Gastrocnemius medialis (tissue), 4 donors: ENCODE measurements at regions not wholly inside any gene's neighbourhood (a gene's known extent, or its start where the extent isn't known, plus 50 kb on each side); places are given as distances from the start of the nearest gene placed in this dataset.
A peak's percentile ranks its signal among the peaks of the same experiment; 100 is the strongest.

Source experiments
- ATAC-seq, 2 donors: fragments of 150-250 bp; one replicate each; pipeline ENCODE4 v1.9.1; 2016
- DNase-seq, 2 donors: peaks; one replicate each; pipeline ENCODE4 v3.0.0-alpha.2; 2019
- H3K27ac ChIP-seq, 4 donors: fragments of 200-600 bp; sonication (generic); 1 replicate in 1 of 4; 2 replicates in 3 of 4; pipeline ENCODE4 v1.5.1; 2016 to 2018; ENCODE audit warnings: mild to moderate bottlenecking in 2 of 4, moderate library complexity in 1 of 4
- H3K27me3 ChIP-seq, 3 donors: fragments of 200-600 bp; sonication (generic) in 2 of 3; 1 replicate in 1 of 3; 2 replicates in 2 of 3; pipeline versions ENCODE4 v1.5.1 to v1.6.0; 2016 to 2019; ENCODE audit warnings: mild to moderate bottlenecking in 1 of 3, moderate library complexity in 1 of 3
- H3K36me3 ChIP-seq, 2 donors: fragments of 200-600 bp; sonication (generic) in 1 of 2; one replicate each; pipeline ENCODE4 v1.5.1; 2017 to 2018
- H3K4me1 ChIP-seq, 2 donors: fragments of 200-600 bp; sonication (generic) in 1 of 2; one replicate each; pipeline ENCODE4 v1.5.1; 2016 to 2017; ENCODE audit warnings: mild to moderate bottlenecking in 2 of 2
- H3K4me3 ChIP-seq, 4 donors: fragments of 200-600 bp; sonication (generic) in 3 of 4; 1 replicate in 1 of 4; 2 replicates in 3 of 4; pipeline ENCODE4 v1.5.1; 2016 to 2019; ENCODE audit warnings: mild to moderate bottlenecking in 2 of 4
- H3K9me3 ChIP-seq, 3 donors: fragments of 200-600 bp; sonication (generic) in 2 of 3; 1 replicate in 1 of 3; 2 replicates in 2 of 3; pipeline ENCODE4 v1.5.1; 2016 to 2019
- CTCF ChIP-seq, 5 experiments: fragments of 450-650 bp in 3 of 5; fragments of 200-600 bp in 2 of 5; sonication (generic) in 2 of 5; IDR thresholded peaks in 4 of 5; conservative IDR thresholded peaks in 1 of 5; 1 replicate in 4 of 5; 2 replicates in 1 of 5; pipeline ENCODE4 v1.5.1; 2016 to 2019; ENCODE audit warnings: antibody characterized with exemption in 5 of 5, mild to moderate bottlenecking in 3 of 5, moderate library complexity in 3 of 5
- POLR2A ChIP-seq, 2 donors: fragments of 450-650 bp; IDR thresholded peaks; one replicate each; pipeline ENCODE4 v1.6.1; 2017; ENCODE audit warnings: antibody characterized with exemption in 2 of 2, mild to moderate bottlenecking in 2 of 2, moderate library complexity in 2 of 2
- in situ Hi-C, 4 donors: fragments of 200-750 bp; cut with MboI; loops; one replicate each; pipeline versions ENCODE4 v1.15.0 to v1.8.0; 2017; ENCODE audit warnings: low sequenced_read_pairs in 4 of 4
- intact Hi-C: fragments of 100-400 bp; cut with DNase I; formaldehyde crosslinking; loops from one replicate; pipeline ENCODE4 v1.15.1; 2023; ENCODE audit warnings: low total_unique reads

- H3K4me3 ChIP-seq, result no peak overlapping the region
- no peaks in the 10 kb centered on the region for H3K36me3 ChIP-seq
- no peaks in the 10 kb centered on the region for H3K9me3 ChIP-seq
- DNase-seq, result no peak
- intact Hi-C loops (no loop called here), in situ Hi-C loops (no loop called here)
- no peaks in the 10 kb centered on the region for H3K4me1 ChIP-seq
- ATAC-seq, result no peak
- H3K27me3 ChIP-seq, result peaks cover 0 to 7% (median 0%) of the 10 kb centered on the region in 3 donors
- H3K27ac ChIP-seq, result no peak overlapping the region
- TF ChIP-seq CTCF (IDR thresholded peaks at IDR 0.05 in 4 of 5, conservative IDR thresholded peaks at IDR 0.05 in 1 of 5) (no peak), POLR2A (IDR thresholded peaks at IDR 0.05) (no peak)
Measured at GRCh38 chr2:239576784-239577685, 176.2 kb upstream of the HDAC4 start.

GRCh38 chr2:239575931-239576445 is 175.2 kb upstream of the HDAC4 start:
- intact Hi-C loops (no loop called here), in situ Hi-C loops (no loop called here)
- Histone ChIP-seq H3K4me3 (no peak overlapping the region), H3K27me3 (peaks cover 0 to 7% (median 0%) of the 10 kb centered on the region in 3 donors), H3K36me3 (no peaks in the 10 kb centered on the region), H3K27ac (no peak overlapping the region), H3K9me3 (no peaks in the 10 kb centered on the region), H3K4me1 (no peaks in the 10 kb centered on the region)
- no peak for ATAC-seq
- no peak for DNase-seq
- TF ChIP-seq CTCF (IDR thresholded peaks at IDR 0.05 in 4 of 5, conservative IDR thresholded peaks at IDR 0.05 in 1 of 5), result no peak

- H3K36me3 ChIP-seq, result no peaks in the 10 kb centered on the region
- TF ChIP-seq POLR2A (IDR thresholded peaks at IDR 0.05), result no peak
- TF ChIP-seq CTCF (IDR thresholded peaks at IDR 0.05 in 4 of 5, conservative IDR thresholded peaks at IDR 0.05 in 1 of 5), result no peak
- DNase-seq (peak in 1 of 2 donors; percentile 6), ATAC-seq (no peak)
- no peaks in the 10 kb centered on the region for H3K9me3 ChIP-seq
- peaks cover 0 to 7% (median 0%) of the 10 kb centered on the region in 3 donors for H3K27me3 ChIP-seq
- in situ Hi-C loops (no loop called here), intact Hi-C loops (no loop called here)
- no peak overlapping the region for H3K4me3 ChIP-seq
- no peak overlapping the region for H3K27ac ChIP-seq
- H3K4me1 ChIP-seq, result no peaks in the 10 kb centered on the region
Measured at GRCh38 chr2:239574434-239575156, 173.8 kb upstream of the HDAC4 start.

- ATAC-seq, result no peak
- intact Hi-C loops (no loop called here), in situ Hi-C loops (no loop called here)
- DNase-seq, result peak in 1 of 2 donors; percentile 4
- TF ChIP-seq CTCF (IDR thresholded peaks at IDR 0.05 in 4 of 5, conservative IDR thresholded peaks at IDR 0.05 in 1 of 5), result no peak
- TF ChIP-seq POLR2A (IDR thresholded peaks at IDR 0.05), result no peak
- Histone ChIP-seq H3K4me1 (no peaks in the 10 kb centered on the region), H3K9me3 (no peaks in the 10 kb centered on the region), H3K36me3 (no peaks in the 10 kb centered on the region), H3K27me3 (peaks cover 0 to 7% (median 0%) of the 10 kb centered on the region in 3 donors), H3K27ac (no peak overlapping the region), H3K4me3 (no peak overlapping the region)
Measured at GRCh38 chr2:239574054-239574433, 173.2 kb upstream of the HDAC4 start.
